Dedifferentiated amniotic fluid mesenchymal stem cell (primary cell): ENCODE measurements at regions not wholly inside any gene's neighbourhood (a gene's known extent, or its start where the extent isn't known, plus 50 kb on each side); places are given as distances from the start of the nearest gene placed in this dataset.
"Not testable (repeated sequence)": the region's sequence is repeated elsewhere in the genome, so short reads cannot be mapped to it uniquely, and the experiment has no call there.

ENCODE experiments used
- DNase-seq: peaks from one replicate; pipeline ENCODE4 v3.0.0-alpha.2; 2016; ENCODE audit errors: extremely low spot score

- DNase-seq, result no peak
These were observed 56.7 kb upstream of the PPP1R12A start for GRCh38 chr12:79991586-79991985.

GRCh38 chr12:79990509-79991338 lies 55.8 kb upstream of the PPP1R12A start:
- not testable (repeated sequence) for DNase-seq

GRCh38 chr12:79988368-79988767 lies 53.5 kb upstream of the PPP1R12A start:
- DNase-seq, result no peak

- no peak for DNase-seq
These were observed 52.8 kb upstream of the PPP1R12A start for GRCh38 chr12:79987731-79988130.
